Heart left ventricle (tissue), 13 donors: ENCODE measurements at regions not wholly inside any gene's neighbourhood (a gene's known extent, or its start where the extent isn't known, plus 50 kb on each side); places are given as distances from the start of the nearest gene placed in this dataset.

Experiments used
- POLR2A ChIP-seq, 2 donors: fragments of 450-650 bp; IDR thresholded peaks; one replicate each; pipeline ENCODE4 v1.6.1; 2017; ENCODE audit warnings: antibody characterized with exemption in 2 of 2, mild to moderate bottlenecking in 2 of 2, moderate library complexity in 2 of 2
- TF ChIP-seq, protein P1 (sequence below), 12 donors: fragments of 200-600 bp; sonication (generic) in 4 of 12; IDR thresholded peaks; one replicate each; pipeline versions ENCODE4 v1.5.0 to v1.8.0; 2018 to 2022; ENCODE audit warnings: antibody characterized with exemption in 12 of 12, mild to moderate bottlenecking in 5 of 12
- donor health status: ischemic (EF 13 %, LVEDD 7.1; RV severe dilation, severe dysfunction).
- donor health status: DM: no; HTN: yes; CAD: no.
- donor health status: DM: no; HTN: no; CAD: no.
- donor health status: ischemic (EF 25% LVEDD 6.9; RV normal size, moderate dysfunction).
- donor health status: ischemic (EF 25% LVEDD 5.7; RV mildly dilated, moderate dysfunction).
- donor health status: ischemic (EF 35%, LVEDD 5.7; RV mildly dilated, moderate dysfunction).
- donor health status: nonischemic (EF 11% LVEDD 7.7; RV severe dilation, severe dysfunction).
- donor health status: DM: yes; HTN: yes; CAD: no.
- donor health status: PGD.
- donor health status: ischemic (EF 29% LVEDD 5.4; RV normal size, mild dysfunction).
- donor health status: nonischemic (EF 23%, LVEDD 6.1; RV moderate dilation, normal function).

DNA sequence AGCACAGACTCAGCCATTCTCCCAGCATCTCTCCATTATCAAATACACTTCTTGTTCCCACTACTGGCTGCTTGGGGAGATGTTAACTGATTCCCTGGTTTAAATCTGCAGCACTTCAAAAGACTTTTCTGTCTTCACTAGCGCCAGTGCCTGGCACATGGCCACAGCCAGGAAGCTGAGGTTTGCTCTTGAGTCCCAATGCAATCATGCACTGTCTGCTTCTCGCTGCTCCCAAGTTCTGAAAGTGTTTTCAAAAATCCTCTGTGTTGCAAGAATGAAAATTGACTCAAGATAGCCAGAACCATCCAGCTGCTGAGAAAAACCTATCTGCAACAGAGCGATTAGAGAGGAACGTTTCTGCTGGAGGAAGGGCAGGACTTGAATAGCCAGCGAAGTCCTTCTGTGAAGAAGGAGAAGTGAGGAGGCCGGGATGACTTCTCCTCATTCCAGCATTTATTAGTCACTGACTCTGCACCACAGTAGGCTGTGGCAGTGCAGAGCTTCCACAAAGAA, 358.4 kb upstream of the NR2F2 start:
- TF ChIP-seq, protein P1, sequence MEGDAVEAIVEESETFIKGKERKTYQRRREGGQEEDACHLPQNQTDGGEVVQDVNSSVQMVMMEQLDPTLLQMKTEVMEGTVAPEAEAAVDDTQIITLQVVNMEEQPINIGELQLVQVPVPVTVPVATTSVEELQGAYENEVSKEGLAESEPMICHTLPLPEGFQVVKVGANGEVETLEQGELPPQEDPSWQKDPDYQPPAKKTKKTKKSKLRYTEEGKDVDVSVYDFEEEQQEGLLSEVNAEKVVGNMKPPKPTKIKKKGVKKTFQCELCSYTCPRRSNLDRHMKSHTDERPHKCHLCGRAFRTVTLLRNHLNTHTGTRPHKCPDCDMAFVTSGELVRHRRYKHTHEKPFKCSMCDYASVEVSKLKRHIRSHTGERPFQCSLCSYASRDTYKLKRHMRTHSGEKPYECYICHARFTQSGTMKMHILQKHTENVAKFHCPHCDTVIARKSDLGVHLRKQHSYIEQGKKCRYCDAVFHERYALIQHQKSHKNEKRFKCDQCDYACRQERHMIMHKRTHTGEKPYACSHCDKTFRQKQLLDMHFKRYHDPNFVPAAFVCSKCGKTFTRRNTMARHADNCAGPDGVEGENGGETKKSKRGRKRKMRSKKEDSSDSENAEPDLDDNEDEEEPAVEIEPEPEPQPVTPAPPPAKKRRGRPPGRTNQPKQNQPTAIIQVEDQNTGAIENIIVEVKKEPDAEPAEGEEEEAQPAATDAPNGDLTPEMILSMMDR (IDR thresholded peaks at IDR 0.05), result no peak
- TF ChIP-seq POLR2A (IDR thresholded peaks at IDR 0.05), result no peak
